CD4-positive, alpha-beta T cell treated with Interferon gamma for 1 hour (primary cell): ENCODE measurements at regions not wholly inside any gene's neighbourhood (a gene's known extent, or its start where the extent isn't known, plus 50 kb on each side); places are given as distances from the start of the nearest gene placed in this dataset.
"Not testable (repeated sequence)": the region's sequence is repeated elsewhere in the genome, so short reads cannot be mapped to it uniquely, and the experiment has no call there.

Experiments
- DNase-seq: peaks from one replicate; pipeline ENCODE4 v3.0.0-alpha.2; 2020

DNA sequence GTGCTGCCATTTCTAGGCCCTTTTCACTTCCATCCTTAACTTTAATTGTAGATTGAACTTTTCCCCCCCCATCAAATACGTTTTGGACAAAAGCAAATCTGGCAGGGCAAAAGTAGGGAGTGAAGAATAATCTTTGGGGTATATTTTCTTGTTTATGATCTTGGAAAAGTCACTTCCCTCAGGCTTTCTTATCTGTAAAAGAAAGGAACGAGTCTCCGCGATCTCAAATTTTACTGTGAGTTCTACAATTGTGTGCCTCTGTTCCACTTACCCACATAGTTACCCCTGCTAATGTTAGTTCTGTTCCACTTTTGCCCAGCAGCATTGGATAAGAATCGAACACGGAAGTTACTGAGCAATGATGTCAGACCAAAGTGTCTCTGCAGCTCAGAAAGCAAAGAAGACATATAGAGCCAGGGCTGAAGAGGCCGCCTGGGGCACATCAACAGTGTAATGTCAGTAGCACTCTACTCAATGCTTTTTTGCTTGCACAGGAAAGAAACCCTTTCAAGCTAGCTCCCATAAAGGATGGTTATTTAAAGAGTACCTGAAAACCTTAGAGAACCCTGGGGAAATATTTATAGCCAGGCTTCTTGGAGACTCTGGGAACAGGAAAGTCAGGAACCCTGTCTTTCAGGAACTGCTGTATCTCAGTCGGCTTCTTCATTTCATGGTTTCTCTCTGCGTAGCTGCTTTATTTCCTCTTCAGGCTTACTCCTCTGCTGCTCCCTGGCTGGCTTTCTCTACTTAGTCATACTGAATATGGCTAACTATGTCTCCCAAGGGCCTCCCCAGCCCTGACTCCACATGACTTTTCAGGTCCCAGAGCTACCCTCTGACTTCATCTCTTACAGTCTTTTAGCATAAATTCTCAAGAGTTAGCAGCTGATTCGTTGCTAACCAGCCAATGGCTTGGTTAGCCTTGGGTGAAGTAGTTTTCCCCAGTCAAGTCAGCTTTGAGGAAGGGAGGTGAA, 123.7 kb upstream of the FAM3C start:
- DNase-seq: no peak

DNA sequence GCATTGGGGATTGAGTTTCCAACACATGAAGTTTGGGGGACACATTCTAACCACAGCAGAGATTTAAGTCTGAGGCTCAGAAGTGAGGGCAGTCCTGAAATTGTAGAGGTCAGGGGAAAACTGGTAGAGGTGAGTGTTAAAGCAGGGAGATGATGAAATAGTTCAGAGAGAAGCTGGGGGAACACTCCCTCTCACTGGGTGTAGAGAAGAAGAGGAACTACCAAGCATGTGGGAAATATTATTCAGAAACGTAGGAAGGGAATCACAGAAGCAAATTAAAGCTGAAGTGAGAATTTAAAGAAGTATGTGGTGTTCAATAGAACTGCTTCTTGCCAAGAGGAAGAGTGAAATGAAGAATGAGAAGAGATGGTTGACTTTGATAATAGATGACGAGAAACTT, 121.5 kb upstream of the FAM3C start:
- no peak for DNase-seq

DNA sequence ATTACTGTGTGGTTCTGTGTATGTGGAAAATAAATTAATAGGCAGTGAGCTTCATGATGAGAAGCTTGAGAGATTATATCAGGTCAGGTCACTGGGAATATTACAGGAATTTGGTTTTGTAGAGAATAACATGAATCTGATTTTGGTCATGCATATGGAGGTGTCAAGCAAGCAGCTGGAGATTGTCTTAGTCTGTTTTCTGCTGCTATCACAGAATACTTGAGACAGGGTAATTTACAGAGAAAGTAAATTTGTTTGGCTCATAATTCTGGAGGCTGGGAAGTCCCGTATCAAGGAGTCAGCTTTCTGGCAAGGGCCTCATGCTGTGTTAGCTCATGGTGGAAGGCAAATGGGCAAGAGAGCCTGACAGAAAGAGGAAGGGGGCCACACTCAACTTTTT, 120.7 kb upstream of the FAM3C start:
- DNase-seq: no peak

DNA sequence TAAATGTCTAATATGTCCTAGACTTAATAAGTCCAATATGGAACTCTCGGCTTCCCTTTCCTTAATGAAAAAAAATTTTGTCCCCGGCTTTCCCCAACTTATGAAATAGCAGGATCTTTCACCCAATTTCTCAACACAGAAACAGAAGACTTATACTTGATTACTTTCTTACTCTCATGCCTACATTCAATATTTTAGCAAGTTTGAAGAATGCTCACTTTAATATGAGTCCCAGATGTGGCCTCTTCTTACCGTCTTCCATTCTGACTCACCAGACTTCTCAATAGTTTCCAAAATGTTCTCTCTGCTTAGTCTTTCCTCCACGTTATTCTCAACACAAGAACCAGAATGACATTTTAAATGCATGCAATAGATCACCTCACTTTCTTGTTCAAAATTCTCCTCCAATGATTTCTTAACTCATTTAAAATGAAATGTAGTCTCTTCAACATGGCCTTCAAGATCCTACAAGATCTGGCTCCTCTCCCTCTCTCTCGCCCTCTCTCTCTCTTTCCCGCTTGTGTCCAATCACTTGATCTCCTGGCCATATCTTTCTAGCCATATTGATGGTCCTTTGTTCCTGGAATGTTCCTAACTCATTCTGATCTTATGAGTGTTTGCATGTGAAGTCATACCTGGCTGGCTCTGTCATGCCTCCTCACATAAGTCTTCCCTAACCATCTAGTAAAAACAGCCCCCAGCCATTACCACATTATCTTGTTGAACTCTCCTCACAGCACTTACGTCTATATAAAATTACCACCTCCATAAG, 119.7 kb upstream of the FAM3C start:
- no peak for DNase-seq

DNA sequence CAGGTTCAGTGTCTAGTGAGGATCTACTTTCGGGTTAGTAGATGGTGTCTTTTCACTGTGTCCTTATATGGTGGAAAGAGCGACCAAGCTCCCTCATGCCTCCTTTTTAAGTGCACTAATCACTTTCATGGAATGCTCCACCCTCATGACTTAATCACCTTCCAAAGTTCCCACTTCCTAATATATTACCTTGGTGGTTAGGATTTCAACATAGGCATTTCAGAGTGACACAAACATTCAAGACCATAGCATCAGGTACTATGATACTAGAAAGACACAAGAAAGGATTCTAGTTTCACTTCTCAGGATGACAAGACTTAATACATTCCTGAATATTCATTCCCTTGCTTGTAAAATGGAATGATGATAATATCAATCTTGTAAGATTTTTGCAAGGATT, 119.1 kb upstream of the FAM3C start:
- DNase-seq: no peak

DNA sequence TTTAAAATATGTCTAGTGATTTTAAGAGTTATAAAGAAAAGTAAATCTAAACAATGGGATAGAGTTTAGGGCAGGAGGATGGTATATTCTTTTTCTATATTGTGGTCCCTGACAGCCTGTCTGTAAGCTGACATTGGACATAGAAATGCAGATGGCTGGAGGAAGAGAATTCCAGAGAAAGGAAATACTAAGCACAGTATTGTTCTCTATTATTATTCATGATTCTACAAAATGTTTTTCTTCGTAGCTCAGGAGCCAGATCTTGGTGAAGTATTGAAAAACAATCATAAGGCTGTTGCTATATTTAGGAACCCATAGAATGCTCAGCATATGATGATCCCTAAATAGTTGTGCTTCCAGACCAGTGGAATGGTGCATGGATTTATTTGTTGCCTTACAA, 117.0 kb upstream of the FAM3C start:
- DNase-seq: no peak

DNA sequence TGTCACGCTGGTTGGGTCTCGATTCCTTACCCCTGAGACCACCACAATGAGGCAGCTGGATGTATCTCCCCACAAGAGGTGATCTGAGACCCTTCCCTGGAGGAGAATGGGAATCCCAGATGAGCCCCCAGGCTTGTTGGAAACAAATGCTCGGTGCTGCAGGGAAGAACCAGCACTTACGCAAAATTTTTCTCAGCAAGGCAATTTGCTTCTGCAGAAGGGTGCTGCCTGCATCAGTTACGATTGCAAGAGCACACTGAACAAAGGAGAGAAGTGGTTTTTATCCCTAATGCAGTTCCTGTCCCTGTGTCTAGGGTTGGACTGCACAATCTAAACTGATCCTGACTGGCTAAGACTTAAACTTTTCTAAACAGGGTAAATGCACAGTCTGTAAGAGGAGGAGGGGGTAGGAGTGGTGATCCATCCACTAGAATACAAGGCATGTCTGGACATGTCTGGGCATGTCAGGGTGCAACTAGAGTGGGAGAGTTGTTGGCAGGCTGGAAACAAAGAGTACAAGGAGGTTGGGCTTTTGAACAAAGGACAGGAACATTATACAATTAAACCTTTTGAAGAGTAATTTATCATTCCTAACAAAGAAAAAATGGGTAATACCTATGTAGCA, 114.9 kb upstream of the FAM3C start:
- DNase-seq: no peak

DNA sequence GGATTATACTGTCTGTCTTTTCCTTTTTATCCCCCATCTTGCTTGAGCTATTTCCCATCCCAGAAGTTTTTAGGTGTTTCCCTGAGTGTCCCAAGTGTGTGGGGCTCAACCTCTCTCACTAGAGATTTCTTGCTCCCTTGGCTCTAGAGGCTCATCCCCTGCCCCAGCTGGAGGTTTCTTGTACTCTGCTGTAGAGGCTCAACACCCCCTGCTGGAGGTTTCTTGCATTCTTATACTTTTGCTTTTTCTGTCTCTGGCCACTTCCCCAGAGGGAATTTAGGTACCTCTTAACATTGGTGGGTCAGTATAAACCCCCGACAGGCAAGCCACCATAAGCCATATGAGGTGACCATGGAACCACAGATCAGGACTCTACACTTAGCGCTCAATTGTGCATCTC, 114.2 kb upstream of the FAM3C start:
- no peak for DNase-seq

DNA sequence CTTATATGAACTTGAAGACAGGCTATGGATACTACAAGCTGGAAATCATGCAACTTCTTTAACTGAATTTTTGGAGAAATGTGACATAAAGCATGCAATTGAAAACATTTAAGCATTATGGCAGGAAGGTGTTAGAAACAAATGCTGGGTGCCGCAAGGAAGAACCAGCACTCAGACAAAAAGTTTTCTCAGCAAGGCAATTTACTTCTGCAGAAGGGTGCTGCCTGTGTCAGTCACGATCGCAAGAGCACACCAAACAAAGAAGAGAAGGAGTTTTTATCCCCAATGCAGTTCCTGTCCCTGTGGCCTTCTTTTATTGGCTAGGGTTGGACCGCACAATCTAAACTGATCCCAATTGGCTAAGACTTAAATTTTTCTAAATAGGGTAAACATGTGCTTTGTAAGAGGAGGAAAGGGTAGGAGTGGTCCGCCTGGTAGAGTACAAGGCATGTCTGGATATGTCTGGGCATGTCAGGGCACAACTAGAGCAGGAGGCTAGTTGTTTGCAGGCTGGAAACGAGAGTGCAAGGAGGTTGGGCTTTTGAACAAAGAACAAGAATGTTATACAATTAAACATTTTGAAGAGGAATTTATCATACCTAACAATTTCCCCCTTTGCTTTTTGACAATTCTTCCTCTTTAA, 109.6 kb upstream of the FAM3C start:
- DNase-seq: no peak

DNA sequence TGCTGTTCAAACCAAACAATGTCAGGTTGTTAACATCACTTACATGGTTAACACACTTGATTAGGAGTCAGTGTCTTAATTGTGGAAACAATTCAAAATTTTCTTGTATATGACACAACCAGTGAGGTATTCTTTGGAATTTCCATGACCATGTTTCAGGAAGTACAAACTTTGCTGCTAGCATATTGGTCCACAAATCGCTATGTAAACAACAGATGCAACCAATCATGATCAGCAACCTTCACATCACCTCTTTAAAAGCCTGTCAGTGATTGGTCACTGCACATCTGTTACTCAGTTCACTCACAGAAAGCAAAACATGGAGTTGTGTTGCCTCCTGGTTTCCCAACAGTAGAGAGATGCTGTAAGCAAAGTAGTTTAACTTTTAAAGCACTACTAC, 108.9 kb upstream of the FAM3C start:
- DNase-seq: no peak

DNA sequence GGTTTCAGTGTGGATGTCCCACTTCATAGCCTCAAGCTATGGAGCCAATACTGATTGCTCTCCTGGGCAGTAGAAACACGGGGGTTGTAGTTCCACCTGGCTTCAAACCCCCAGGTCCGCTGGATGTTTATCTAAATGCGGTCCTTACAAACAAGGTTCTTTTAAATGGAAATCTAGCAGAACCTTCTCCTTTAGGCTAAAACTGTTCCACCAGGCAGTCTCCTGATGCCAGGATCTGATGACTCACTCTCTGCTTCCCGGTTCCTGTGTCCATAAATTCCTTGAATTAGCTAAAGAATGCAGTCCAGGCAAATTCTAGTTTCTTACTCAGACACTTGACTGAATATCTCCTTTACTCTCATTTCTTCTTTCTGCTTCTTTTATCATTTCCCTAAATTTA, 108.4 kb upstream of the FAM3C start:
- DNase-seq: no peak

DNA sequence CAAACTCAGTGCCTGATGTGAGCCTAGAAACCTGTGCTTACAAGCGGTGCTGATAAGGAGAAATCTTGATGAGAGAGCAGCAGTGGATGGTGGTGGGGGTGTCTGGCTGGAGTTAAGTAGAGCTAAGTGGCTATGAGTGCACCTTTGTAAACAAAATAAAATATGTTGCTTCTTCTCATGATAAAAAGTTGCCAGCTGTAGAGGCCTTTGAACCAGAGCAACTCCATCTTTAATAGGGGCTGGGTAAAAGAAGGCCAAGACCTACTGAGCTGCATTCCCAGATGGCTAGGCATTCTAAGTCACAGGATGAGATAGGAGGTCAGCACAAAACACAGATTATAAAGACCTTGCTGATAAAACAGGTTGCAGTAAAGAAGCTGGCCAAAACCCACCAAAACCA, 107.6 kb upstream of the FAM3C start:
- no peak for DNase-seq

DNA sequence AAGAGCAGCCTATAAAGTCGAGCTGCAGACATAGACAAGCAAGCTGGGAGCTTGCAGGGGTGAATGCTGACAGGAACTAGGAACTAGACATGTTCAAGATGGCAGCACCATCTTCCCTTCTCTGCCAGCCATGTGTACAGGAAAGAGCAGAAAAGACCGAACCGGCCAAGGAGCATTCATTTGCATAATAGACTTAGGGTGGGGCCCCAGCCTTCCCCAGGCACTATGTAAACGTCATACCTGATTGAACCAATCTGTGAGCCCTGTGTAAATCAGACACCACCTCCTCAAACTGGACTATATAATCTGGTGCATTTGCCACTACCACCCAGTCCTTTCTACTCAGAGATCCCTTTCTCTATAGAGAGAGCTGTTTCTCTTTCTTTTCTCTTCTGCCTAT, 106.9 kb upstream of the FAM3C start:
- no peak for DNase-seq

DNA sequence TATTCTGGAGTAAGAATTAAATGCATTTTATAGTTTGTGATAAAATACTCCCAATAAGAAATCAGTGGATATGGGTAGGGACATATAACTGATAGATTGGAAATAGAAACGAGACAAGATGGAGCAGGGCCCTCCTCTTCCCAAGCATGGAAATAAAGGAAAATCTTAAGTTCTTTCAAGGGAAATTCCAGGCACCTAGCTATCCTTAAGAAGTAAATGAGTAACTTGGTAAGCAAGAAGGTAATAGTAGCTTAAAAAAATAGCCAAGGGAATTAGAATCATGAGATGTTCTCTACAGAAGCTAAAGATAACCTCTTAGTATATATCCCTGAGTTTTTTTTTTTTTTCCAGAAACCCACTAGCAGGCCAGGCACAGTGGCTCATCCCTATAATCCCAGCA, 105.5 kb upstream of the FAM3C start:
- no peak for DNase-seq

DNA sequence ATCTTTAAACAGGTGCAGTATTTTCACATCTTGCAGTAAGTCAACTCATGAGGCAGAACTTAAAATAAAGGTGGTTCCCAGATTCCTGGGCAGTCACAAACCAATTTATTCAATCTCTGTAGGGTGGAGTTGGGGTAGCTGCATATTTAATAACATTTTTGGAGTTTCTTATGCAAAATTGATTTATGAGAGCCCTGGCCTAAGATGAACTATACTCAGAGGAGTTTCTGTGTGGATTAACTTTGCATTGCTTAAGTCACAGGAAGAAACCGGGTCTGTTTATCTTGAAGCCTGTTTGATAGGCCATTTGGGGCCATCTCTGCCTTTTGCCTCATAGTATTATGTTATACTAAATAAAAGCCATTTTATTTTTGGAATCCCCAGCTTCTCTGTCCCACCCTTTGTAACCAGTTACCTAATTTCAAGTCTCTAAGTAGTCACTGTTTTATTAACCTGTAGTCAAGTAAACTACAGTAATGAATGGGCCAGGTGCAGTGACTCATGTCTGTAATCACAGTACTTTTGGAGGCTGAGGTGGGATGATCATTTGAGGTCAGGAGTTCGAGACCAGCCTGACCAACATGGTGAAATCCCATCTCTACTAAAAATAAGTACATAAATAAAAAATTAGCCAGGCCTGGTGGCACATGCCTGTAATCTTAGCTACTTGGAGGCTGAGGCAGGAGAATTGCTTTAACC, 104.4 kb upstream of the FAM3C start:
- DNase-seq: no peak

DNA sequence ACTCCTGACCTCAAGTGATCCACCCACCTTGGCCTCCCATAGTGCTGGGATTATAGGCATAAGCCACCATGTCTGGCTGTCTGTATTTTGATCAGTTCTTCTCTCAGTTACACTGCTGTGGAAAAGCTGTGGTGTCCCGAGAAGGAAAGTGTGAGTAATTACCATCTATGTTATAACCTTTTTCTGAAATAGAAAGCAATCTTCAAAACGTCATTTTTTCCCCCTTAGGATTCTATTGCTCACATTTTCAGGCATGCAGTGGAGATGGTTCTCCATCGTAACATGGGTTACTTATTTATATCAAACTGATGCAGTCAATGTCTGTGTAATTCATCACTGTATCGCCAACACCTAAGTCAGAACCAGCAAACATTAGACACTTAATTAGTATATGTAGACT, 103.5 kb upstream of the FAM3C start:
- no peak for DNase-seq

DNA sequence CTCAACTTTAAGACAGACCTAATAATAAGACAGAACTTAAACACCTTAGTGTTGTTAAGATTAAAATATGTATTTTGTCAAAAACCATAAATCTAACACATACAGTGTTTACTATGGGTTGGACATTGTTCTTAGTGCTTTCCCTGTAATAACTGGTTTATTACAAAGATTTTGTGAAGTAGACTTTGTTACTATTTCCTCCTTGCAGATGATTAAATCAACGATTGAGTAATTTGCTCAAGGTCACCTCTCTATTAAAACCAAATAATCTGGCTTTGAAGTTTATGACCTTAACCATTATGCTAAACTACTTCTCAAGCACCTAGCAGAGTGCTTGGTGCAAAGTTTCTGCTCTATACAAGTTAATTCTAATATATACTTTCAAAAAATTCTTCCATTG, 102.7 kb upstream of the FAM3C start:
- DNase-seq: no peak

DNA sequence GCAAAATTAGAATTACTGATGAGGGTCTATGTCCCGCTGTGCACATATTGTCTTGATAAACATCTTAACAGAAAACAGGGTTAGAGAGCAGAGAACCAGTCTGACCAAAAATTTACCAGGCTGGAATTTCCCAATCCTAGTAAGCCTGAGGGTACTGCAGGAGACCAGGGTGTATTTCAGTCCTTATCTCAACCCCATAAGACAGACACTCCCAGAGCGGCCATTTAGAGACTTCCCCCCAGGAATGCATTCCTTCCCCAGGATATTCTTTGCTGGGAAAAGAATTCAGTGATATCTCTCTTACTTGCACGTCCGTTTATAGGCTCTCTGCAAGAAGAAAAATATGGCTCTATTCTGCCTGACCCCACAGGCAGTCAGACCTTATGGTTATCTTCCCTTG, 101.4 kb upstream of the FAM3C start:
- DNase-seq: not testable (repeated sequence)

DNA sequence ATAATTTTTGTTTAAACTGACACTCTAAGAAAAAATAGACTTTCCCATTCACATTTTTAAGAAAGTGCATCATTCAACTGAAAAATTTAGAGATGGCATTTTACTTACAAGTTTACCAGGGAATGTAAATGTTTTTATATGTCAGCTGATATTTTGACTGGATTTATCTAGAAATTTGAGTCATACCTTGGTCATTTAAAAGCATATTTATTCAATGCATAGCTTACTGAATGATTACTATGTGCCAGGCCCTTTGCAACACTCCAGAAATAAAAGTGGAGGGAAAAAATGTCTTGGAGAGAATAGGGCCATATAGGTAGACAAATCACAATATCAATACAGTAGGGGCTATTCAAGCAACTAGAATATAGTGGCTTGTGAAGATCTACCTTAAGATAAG, 98.4 kb upstream of the FAM3C start:
- no peak for DNase-seq

DNA sequence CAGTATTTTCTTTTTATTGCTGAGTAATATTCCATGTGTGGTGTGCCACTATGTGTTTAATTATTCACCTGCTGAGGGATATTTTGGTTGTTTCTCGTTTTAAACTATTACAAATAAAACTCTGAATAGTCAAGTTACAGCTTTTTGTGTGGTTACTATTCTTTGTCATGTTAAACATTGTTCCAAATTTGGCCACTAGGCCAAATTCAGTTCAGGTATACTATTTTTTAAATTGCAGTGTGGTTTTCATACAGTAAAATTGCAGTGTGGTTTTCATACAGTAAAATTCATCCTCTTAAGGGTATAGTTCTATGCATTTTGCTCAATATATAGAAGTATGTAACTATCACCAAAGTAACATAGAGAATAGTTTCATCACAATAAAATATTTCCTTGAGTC, 97.4 kb upstream of the FAM3C start:
- DNase-seq: no peak

DNA sequence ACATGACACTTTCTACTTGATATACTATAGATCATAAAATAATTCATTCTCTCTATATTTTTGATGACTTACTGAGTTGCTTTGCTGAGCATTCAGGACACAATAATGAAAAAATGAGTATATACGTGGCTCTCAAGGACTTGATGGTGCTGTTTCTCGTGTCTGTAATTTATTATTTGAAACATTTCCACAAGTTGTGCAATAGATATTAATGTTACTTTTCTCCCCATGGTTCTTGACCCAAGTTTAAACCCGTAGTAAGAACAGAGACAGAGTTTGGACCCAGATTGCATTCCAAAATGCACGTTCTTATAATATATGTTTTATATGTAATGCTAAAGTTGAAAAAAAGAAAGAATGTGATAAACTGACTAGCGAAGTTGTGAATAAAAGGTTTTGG, 94.2 kb upstream of the FAM3C start:
- DNase-seq: no peak

DNA sequence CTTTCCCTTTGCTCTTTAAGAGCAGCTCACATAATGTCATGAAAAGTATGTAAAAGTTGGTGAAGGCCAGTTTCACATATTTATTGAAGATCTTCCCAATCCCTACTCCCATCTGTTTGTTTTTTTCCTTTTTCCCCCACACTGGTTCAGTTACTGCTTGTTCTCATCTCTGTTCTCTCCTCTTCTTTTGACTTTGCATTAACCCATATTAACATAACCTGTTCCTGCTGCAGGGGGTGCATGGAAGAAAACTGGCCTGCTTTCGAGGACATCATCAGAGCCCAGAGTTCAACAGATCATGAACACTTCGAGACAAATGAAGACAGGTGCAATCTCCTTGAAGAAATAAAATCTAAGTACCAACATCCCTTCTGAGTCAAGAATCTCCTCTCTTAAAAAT, 93.3 kb upstream of the FAM3C start:
- DNase-seq: no peak
